ENCODE measurements at regions not wholly inside any gene's neighbourhood (a gene's known extent, or its start where the extent isn't known, plus 50 kb on each side); places are given as distances from the start of the nearest gene placed in this dataset.

DNA sequence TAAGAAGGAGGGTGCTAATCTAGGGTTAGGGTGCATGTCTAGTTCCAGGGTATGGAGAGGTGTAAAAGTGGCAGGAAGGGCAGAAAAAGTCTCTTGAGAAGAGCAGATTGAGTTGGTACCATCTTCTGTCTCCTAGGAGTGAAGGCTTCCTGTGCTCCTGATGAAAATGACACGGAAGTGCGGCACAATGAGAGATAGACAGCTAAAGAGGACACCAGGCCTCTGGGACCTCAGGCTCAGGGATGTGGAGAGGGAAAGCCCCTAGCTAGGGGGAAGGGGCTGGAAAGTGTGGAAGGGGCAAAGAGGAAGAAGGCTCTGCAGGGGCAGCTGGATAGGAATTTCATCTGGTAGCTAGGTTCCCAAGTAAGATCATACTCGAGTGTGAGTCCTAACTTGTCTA, 498.3 kb upstream of the EEF2KMT start:
- no peak for DNase-seq (ENCODE audit: low read depth)

DNA sequence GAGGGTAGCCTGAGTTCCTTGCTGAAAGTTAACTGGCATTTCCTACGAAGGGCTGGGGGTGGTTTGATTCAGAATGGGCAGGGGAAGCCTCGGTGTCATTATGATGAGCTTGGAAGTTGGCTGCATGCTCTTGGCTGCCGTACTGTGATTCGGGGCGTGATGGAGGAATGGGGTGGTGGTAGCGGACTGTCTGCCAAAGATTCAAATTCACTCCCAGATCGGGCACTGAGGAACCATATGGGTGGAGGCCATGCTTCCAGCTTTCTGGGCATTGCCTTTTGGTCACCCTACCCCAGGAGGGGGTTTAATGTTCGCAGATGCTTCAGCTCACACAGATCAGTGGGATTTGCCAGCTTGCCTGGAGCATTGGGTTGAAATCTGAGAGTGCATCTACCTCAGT, 492.8 kb upstream of the EEF2KMT start:
- DNase-seq (ENCODE audit: low read depth): no peak

DNA sequence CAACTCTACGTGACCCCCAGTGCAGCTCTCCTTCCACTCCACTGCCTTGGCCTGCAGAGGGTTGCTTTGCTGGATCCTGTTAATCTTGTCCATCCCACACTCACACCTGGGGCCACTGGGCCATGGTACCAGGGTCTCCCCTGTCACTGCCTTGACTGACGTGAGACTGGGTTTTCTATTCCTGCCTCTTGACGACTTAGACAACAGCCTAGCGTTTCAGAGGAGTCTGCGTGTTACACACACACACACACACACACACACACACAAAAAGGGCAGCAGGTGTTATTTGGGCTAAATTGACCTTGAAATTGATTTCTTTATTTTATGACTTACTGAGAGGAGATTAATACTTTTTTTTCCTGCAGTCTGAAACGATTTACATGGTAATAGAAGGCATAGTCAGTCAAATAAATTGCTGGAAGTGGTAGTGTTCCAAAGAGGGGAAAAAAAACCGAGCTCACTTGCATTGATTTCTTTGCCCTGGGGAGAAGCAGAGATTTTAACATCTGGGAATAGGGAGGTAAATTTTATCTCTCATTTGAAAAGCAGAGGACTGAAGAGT, 492.3 kb upstream of the EEF2KMT start:
- no peak for DNase-seq (ENCODE audit: low read depth)

DNA sequence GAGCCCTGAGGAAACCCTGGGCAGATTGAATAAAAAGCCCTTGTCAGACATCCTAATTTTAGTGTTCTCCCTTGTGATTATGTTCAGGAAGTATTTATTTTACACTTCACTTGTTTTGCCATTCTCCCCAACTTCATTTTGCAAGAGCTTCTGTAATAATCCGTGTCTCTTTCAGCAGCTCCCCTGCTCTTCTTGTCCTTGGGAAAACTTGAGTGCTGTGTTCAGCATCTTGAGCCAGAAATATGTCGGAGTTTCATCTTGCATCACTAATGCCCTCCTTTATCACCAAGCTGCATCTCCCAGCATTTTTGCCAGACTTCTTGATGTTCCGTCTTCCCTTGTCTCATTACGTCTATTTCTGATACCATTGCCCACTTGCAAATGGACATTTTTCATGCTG, 486.5 kb upstream of the EEF2KMT start:
- no peak for DNase-seq (ENCODE audit: low read depth)

DNA sequence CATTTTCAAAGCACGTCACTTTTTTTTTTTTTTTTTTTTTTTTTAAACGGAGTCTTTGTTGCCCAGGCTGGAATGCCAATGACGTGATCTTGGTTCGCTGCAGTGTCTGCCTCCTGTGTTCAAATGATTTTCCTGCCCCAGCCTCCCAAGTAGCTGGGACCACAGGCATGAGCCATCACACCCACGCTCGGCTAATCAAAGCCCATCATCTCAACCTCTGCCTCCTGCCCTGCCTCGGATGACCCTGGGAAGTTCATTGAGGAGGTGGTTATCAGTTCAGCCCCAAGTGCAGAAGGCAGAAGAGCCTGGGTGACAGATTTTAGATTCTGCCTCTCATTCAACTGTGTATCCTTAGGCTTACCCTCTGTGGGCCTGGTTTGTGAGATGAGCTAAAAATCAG, 484.9 kb upstream of the EEF2KMT start:
- DNase-seq (ENCODE audit: low read depth): no peak

DNA sequence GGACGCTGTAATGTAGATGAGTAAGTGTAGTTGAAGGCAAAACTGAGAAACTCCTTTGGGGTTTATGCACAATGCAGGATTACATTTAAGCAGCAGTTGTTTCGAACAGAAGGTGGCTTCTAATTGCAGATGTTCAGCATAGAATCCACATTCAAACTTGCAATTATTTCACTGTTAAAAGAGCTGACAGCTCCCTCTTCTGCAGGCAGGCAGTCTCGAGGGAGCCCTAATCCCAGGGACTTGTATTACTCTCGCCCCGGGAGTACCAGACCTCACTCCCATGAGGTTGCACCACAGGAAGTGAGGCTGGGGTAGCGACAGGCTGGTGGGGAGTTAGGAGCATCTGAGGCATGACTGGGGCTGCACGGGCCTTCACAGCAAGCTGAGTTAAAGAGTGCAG, 484.3 kb upstream of the EEF2KMT start:
- no peak for DNase-seq (ENCODE audit: low read depth)

DNA sequence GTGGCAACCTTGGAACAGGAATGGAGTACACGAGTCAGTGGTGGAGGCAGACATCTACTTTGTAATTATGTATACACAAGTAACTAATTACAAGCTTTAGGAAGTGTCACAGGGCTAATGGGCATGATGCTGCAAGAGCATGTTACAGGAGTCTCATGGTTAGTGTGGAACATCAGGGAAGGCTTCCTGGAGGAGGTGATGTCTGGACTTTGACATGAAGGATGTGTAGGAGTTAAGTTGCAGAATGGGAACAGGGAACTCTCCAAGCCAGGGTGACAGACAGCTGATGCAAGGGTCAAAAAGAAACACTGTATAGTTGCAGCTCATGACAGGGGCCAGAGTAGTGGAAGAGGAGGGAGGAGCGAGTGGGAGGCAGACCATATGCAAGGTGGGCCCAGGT, 483.8 kb upstream of the EEF2KMT start:
- no peak for DNase-seq (ENCODE audit: low read depth)

DNA sequence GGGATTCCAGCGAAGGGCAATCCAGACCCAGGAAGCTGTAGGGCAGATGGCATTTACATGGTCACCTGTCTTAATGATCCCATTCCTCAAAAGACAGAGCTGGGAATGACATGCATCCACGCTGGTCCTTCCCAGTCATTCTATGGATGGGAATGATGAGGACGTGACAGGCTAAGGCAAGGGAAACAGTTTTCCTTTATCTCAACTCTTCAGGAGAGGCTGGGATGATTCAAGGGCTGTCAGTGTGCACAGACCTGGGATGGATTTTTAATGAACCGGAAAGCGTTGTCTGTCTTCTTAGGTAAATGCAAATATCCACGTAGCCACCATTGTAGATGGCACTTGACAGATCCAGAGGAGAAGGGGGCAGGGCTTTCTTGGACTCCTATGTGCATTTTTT, 483.2 kb upstream of the EEF2KMT start:
- no peak for DNase-seq (ENCODE audit: low read depth)

DNA sequence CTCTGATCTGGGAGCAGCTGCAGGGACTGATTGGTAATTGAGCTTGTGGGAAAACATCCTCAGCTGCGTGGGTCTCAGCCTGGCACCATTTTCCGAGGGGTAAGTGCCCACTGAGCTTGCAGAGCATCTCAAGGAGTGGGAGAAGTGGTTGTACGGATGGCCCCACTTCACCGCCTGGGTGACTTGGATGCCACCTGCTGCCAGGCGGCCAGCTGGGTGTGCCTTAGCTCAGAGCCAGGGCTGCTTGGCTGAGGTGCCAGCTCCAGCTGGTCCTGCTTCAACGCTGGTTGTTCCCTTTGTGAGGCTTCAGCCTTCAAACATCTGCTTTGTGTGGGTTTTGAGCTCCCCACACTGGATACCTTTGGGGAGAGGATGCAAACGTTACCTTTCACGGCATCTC, 482.7 kb upstream of the EEF2KMT start:
- no peak for DNase-seq (ENCODE audit: low read depth)

DNA sequence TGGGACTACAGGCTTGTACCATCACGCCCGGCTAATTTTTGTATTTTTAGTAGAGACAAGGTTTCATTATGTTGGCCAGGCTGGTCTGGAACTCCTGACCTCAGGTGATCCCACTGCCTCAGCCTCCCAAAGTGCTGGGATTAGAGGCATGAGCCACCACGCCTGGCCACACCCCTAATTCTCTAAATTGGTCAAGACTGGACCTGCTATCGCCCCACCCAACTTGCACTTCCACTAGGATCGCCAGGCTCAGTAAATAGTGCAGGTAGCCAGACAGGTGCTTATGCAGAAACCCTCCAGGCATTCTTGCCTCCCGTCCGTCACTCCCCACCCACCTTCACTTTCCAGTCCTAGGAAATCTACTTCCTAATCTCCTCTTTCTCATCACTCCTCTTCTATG, 481.4 kb upstream of the EEF2KMT start:
- no peak for DNase-seq (ENCODE audit: low read depth)

DNA sequence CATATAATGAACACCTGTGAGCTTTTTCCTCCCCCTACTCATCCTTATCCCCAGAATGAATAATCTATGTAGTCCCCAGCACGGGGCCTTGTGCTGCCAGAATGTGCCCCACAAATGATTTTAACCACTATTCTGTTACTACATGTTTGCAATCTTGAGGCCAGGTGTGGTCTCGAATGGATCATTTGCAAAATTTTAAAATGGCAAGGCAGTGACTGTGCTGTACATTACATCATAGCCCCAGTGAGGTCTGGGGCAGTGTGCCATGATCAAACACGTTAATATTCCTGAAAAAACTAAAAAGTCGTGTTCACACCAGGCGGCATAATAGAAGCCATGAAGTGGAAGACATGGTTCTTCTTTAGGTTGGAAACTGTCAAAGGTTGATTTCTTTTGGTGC, 479.9 kb upstream of the EEF2KMT start:
- no peak for DNase-seq (ENCODE audit: low read depth)

DNA sequence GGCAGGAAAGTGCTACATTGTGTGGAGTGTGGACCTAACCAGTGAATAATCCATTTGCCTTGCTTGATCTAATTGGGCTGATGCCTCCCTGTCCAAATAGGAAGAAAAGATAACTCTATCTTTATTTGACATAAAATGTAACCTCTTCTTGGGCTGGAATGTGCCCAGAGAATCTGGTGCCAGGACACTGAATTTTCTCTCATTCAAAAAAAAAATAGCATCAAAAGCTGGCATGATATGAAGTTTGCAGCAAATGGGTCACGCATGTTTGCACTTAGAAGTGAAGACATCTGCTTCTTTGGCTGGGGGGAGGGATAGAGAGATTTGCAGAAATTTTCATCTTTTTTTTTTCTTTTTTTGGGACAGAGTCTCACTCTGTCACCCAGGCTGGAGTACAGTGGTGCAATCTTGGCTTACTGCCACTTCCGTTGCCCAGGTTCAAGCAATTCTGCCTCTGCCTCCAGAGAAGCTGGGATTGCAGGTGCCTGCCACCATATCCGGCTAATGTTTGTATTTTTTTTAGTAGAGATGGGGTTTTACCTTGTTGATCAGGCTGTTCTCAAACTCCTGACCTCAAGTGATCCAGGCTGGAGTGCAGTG, 478.2 kb upstream of the EEF2KMT start:
- DNase-seq (ENCODE audit: low read depth): no peak

DNA sequence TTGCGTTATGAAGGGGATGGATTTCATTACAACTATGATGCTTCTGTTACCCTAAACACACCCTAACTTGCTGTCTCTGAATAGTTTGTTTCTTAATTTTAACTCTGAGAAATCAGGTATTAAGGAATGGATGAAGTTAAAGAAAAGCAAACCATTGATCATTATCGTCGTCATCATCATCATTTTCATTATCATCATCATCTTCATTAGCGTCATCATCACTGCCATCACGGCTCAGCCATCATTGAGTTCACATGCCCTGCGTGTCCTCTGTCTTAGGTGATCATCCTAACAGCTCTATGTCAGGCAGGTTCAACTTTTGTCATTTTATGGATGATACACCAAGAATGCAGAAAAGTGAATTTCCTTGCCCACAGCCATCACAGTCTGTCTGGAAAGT, 477.5 kb upstream of the EEF2KMT start:
- no peak for DNase-seq (ENCODE audit: low read depth)

DNA sequence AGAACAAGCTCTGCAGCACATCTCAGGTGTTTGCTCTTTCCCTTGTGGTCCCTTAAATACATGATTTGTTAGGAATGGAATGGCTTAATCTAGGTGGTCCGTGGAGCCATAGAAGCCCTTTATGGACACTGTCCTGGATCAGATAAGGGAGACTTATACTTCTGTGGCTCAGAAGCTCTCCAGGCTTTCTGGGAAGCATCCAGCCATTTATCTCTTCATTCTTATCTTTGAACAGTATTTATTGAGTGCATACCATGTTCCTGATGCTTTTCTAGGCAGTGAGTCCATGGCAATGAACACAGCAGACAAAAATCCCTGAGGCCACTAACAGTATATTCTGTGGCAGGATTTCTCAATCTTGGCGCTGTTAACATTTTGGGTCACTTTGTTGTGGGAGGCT, 474.5 kb upstream of the EEF2KMT start:
- DNase-seq (ENCODE audit: low read depth): no peak

DNA sequence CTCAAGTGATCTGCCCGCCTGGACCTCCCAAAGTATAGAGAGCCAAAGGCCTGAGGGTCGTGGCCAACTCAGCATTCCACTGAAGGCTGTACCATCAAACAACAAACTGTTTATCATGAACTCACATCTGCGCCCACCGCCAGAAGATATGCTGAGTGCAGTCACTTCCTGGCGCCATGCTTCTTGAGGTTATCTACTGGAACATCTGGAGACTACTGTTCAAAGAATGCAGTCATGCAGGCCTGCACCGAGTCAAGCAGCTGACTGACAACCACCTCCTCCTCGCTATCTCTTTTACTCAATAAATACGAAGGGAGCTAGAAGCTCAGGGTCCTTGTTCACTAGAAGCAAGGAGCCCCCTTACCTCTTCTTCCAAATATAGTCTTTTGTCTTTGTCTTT, 473.9 kb upstream of the EEF2KMT start:
- DNase-seq (ENCODE audit: low read depth): no peak

DNA sequence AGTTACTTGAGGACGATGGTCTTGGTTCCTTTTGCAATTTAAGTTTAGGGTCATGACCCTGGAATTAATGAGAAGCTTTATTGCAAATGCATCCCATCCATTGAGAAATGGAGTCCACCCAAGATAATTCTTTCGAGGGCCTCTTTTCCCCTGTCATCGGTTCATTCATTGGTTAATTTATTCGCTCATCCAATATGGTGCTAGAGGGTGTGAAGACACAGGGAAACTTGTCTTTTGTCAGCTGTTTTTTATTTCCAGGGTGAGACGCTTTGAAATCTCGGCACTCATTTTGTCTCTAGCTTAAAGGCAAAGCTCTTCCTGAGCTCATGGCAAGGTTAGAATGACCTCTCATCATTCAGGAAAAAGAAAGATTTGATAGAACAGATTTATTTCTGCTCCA, 464.2 kb upstream of the EEF2KMT start:
- DNase-seq (ENCODE audit: low read depth): no peak

DNA sequence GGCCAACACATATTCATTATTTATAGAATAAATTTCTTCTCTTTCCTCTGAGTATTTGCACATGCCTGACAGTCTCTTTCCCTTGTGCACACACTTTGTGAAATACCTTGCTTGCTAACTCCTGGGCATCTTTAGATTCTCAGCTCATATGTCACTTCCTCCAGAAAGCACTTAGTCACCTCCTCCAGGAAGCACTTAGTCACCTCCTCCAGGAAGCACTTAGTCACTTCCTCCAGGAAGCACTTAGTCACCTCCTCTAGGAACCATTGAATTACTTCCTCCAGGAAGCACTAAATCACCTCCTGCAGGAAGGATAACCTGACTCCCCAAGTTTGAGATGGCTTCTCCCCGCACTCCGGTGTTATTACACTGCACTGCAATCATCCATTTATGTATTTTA, 462.5 kb upstream of the EEF2KMT start:
- DNase-seq (ENCODE audit: low read depth): no peak

DNA sequence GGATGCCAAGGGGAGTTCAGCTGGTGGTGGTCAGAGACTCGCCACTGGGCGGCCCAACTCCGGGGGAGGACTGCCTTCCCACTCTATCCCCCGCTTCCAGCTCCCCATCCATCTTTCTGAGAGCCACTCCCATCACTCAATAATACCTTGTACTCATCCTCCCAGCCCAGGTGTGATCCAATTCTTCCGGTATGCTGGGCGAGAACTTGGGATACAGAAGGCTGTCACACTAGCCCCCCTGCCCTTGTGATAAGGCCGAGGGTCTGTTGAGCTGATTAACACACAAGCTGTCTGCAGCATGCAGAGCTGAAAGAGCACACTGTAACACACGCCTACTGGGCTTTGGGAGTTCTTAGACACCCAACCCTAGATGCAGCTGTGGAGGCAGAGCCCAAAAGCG, 460.4 kb upstream of the EEF2KMT start:
- DNase-seq (ENCODE audit: low read depth): no peak

DNA sequence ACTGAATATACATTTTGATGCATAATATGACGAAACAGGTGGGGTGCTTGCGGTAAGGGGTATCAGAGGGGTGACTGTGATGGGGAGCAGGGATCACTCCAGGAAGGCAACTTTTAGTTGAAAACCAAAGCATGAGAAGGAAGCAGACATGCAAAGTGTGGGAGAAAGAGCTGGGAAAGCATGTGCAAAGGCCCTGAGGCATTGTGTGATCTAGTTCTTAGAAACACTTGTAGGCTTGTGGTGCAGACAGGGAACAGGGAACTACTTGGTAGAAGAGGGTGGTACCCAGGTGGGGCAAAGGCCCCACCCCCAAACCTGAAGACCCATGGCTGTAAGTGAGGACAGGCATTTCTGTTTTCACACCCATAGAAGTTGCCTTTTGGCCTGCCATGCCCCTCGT, 459.9 kb upstream of the EEF2KMT start:
- no peak for DNase-seq (ENCODE audit: low read depth)

DNA sequence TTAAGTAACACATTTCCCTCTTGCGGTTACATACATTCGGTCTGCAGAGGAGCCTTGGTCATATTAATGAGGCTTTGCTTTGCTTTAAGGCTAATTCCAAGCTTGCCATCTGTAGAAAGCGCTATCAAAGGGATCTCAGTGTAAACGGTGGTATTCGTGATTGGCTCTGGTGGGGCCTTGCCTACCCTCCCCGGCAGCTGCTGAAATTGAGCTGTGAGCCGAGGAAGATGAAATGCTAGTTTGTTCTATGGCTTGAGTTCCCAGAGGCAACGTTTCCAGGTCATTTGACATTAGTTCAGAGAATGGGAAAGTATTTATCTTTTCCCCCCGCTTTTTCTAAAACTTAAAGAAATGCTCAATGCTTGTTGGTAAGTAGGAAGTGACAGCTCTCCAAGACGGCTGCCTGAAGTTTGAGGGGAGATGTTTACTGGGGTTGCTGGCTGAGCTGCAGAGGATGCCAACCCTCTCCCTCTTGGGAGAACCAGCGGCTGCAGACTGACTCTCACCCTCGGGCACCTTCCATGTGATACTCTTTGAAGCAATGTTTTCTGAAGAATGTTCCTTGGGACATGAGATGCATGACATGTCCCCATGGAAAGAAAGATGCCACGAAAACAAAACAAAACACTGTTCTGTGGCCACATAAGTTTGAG, 458.7 kb upstream of the EEF2KMT start:
- no peak for DNase-seq (ENCODE audit: low read depth)

DNA sequence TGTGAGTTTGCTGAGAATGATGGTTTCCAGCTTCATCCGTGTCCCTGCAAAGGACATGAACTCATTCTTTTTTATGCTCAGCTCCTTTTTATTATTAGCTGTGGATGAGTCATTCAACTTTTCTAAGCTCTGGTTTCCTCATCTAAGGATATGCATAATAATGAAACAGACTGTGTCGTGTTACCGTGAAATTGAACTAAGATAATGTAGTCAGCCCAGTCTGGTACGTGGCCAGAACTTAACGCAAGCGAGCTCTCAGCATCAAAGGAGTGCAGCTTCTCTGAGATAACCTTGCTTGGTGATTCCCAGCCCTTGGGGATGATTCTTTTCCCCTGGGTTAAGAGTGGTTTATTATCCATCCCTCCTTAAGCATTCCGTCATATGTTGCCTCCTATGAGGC, 454.3 kb upstream of the EEF2KMT start:
- DNase-seq (ENCODE audit: low read depth): no peak

DNA sequence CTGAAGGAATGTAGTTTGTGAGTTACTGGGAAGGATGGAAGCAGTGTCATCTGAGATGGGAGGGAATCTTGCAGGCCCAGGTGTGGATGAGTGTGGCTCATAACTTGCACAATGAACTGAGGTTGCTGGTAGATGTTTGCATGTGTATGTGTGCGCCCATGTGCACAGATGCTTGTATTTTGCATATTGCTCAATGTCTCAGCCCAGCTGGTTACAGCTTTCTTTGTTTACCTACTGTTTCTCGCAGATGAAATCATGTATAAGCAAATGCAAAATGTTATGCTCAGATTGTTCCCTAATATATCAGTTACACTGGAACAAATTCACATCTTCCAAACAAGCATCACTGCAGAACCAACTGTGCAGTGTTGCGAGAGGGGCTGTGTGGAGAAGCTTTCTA, 452.2 kb upstream of the EEF2KMT start:
- DNase-seq (ENCODE audit: low read depth): no peak

DNA sequence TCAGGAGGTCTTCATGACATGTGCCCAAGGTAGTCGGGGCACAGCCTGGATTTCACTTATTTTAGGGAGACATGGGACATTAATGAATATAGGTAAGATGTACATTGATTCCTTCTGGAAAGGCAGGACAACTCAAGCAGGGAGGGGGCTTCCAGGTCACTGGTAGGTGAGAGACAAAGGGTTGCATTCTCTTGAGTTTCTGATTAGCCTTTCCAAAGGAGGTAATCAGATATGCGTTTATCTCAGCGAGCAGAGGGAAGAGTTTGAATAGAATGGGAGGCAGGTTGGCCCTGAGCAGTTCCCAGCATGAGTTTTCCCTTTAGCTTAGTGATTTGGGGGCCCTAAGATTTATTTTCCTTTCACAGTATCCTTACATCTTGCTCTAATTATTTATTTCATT, 443.8 kb upstream of the EEF2KMT start:
- DNase-seq (ENCODE audit: low read depth): no peak

DNA sequence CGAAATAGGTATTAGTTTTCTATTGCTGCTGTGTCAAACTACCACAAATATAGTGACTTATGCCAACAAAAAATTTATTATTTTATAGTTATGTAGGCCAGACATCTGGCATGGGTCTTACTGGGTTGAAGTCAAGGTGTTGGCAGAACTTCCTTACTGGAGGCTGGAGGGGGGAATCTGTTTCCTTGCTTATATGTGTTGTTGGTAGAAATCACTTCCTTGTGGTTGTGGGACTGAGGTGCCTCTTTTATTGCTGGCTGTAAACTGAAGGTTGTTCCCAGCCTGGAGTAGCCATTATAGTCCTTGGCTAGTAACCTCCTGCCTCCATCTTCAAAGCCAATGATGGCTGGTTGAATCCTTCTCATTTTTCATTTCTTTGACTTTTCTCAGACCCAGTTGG, 439.8 kb upstream of the EEF2KMT start:
- DNase-seq (ENCODE audit: low read depth): no peak

Measured in stimulated activated CD8-positive, alpha-beta memory T cell treated with anti-CD3 and anti-CD28 coated beads, Interleukin-15, amount 100 ng/mL, for 24 hours (primary cell).